Cerebellar cortex (tissue), 1 donor: ENCODE measurements at regions not wholly inside any gene's neighbourhood (a gene's known extent, or its start where the extent isn't known, plus 50 kb on each side); places are given as distances from the start of the nearest gene placed in this dataset.

Source experiments
- DNase-seq: peaks from one replicate; pipeline ENCODE4 v3.0.0-alpha.2; 2015; ENCODE audit warnings: low spot score

DNA sequence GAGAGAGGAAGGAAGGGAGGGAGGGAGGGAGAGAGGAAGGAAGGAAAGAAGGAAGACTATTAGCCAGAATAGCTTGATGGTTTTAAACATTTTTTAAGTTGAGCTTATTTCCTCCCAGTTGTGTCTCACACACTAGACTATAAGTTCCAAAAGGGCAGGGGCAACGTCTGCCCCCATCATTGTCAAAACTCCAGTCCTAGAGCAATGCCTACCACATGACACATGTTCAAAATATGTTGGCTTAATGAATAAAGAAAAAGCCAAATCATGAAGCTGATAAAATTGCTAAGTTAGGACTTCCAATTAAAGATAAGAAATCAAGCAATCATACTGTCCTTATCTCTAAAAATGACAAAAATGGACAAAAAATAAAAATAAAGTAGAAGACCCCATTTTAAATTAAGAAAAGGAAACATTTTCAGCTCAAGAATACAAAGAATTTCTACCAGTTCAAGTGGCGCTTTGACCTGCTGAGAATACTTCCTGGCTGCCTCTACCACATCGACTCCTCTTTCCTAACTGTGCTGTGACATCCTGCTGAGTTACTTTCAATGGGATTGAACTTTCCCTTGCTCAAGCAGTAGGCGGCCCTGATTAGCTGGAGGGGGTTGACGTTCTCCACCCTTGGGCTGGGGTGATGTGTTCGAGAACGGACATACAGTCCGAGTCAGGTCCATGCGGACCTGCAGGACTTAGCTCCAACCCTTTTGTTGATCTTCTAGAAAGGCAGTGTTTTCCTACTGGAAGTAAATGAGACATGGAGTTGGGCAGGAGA, 283.9 kb upstream of the FOXQ1 start:
- DNase-seq: no peak

- no peak for DNase-seq
Observed at GRCh38 chr6:1027109-1027794, 284.6 kb upstream of the FOXQ1 start.

DNA sequence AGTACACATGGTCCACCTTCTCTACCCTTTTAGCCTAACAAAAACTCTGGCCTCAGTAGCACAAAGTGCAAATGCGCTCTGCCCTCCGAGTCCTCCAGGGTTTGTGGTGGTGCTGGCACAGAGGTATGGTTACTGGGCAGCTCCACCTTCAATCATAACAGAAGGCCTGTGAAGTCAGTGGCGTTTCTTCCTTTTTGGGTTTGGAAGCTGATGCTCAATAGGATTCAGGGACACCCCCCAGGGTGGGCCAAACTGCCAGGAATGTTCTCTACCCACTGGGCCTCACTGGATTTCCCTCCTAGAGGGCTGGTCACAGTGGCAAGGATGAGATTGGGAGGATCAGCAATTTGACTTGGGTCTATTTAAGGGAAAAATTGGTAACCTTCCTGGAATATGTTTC, 286.1 kb upstream of the FOXQ1 start:
- DNase-seq: no peak

GRCh38 chr6:1024587-1024986, 287.3 kb upstream of the FOXQ1 start:
- DNase-seq: no peak

- DNase-seq: no peak
Observed at GRCh38 chr6:1024161-1024560, 287.7 kb upstream of the FOXQ1 start.

DNA sequence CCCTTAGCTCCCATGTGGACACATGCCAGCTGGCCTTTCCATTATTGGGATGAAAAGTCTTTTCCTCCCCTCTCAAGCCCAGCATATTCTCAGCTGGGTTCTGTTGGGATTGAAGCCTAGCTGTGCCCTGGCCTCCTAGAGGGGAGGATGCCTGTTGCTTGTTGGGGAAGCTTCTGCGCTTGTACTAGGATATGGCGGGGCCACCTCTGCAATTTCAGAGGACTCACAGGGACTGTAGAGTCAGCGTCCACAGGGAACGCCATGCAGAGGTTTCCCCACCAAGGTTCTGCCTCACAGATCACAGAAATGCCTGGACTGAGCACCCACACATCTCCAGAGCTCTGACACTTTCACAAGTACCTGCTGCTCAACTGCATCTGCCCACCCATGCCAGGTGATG, 288.7 kb upstream of the FOXQ1 start:
- no peak for DNase-seq

DNA sequence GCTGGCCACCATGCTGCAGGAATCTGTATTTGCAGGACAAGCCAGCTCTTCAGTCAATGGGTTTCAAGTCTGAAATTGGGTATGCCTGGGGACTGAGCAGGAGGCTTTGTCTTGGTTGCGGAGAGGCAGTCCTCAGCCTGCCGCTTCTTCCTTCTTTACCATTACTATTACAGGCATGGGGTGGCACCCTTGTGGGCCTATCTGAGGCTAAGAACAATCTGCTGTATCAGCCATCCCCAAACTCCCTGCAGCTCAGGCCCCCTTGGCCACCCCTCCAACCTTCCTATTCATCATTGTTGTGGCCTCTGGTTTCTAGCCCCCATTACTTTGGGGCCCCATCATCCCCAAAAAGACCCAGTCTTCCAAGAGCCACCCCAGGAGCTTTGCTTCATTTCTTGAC, 289.2 kb upstream of the FOXQ1 start:
- DNase-seq: no peak

GRCh38 chr6:1020837-1021236, 291.1 kb upstream of the FOXQ1 start:
- DNase-seq: no peak

DNA sequence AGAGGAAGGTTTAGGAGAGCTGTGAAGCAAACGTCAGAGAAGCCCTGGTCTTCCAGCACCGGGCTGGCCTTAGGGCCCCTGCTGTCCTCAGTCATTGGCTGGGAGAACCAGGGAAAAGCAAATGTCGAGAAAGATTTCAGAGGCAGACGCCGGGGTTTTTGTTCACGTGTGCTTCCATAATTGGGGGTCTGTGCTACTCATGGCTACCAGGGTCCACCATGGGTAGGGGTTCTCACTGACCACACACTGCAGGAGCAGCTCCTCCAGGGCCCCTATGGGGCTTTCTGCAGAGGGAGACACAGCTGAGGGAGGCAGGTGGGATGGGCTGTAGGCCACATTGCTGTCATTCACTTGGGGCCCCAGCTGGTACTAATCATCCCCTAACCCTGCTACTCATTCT, 291.8 kb upstream of the FOXQ1 start:
- no peak for DNase-seq

DNA sequence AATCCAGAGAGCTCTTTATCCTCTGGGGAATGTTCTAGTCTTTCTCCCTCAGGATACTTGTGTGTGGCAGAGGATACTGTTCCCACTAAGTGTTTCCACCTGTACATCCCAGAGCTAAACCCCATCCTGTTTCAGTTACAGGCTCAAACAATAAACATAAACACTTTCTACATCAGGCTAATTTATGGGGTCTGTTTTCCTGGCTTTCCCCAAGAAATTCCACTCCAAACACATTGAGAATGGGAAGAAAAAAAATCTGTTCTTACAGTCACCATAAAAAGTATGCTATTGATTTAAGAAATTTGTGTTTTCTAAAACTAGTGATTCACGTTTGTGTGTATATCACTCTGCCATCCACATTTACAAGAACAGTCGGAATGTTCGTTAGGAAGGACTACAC, 293.9 kb upstream of the FOXQ1 start:
- no peak for DNase-seq

DNA sequence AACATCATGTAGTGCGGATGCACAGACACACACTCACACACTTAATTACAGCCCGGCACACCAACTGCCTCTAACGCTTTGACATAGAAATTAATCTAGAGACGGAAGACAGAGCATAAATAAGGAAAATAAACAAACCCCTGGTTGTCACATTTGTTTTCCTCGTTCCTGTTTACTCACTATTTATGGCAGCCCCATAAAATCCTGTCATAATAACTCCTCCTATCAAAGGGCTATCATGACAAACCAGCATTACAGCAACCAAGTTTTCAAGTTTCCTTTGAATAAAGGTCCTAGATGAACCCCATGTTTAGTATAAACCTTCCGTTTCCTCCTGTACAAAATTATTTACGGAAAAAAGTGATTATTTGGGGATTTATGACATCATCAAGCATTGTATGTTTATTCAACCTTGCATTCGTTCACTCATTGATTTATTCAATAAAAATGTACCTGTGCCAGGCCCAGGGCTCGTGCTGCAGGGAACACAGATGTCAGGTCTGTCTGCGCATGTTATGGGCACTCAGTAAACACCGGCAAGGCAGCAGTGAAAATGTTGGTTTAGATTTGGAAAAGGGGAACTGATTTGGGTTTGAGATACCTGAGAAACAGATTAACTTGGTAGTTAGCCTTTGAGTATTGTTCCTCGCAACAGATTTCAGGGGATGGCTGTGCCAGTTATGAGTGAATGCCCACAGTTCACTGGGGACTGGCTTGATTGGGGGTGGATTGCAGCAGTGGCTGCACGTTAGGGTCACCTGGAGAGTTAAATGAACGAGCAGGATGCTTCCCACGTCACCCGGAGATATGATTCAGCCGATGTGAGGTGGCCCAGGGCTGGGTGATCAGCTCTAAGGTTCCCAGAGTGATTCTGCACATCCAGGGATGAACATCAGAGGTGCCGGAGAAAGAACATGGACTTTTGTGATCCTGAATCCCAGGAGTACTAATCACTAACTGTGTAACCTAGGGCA, 295.3 kb upstream of the FOXQ1 start:
- DNase-seq: no peak

DNA sequence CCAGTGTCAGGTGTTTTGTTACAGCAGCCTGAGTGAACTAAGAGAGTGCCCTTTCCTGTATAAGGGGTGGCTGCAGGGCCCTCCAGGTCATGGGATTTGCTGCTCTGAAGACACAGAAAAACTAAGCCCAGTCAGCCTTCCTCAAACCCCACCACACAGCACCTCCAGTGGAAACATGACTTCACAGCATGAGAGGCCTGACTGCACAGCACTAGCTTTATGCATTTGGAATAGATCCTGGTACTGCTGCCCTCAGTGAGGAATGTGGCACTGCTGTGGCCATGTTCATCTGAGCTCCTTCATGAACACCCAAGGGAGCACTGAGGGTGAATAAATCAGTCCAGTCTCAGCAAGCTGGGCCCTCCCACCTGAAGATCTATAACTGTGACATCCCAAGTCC, 296.1 kb upstream of the FOXQ1 start:
- no peak for DNase-seq

GRCh38 chr6:1014431-1014807, 297.5 kb upstream of the FOXQ1 start:
- DNase-seq: no peak

- DNase-seq: no peak
Observed at GRCh38 chr6:1013656-1014430, 298.1 kb upstream of the FOXQ1 start.

- DNase-seq: no peak
Observed at GRCh38 chr6:1009103-1009502, 302.8 kb upstream of the FOXQ1 start.

DNA sequence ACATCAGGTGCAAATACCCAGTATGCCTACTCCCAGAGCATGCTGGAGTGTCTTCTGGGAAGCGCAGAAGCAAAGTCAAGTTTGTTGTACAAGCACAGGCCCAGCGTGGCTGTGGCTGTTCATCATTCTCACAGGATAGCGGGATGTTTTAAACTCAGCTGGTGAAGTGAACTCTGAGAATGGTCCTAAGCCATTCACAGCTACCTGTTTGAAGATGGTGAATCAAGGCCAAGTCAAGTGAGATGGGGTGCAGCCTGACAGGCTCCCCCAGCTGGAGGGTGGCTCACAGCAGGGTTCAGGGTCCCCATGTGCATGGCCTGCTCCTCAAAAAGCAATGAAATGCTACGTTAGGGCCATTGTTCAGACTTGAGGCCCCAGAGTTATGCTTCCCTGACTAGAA, 304.7 kb upstream of the FOXQ1 start:
- no peak for DNase-seq

DNA sequence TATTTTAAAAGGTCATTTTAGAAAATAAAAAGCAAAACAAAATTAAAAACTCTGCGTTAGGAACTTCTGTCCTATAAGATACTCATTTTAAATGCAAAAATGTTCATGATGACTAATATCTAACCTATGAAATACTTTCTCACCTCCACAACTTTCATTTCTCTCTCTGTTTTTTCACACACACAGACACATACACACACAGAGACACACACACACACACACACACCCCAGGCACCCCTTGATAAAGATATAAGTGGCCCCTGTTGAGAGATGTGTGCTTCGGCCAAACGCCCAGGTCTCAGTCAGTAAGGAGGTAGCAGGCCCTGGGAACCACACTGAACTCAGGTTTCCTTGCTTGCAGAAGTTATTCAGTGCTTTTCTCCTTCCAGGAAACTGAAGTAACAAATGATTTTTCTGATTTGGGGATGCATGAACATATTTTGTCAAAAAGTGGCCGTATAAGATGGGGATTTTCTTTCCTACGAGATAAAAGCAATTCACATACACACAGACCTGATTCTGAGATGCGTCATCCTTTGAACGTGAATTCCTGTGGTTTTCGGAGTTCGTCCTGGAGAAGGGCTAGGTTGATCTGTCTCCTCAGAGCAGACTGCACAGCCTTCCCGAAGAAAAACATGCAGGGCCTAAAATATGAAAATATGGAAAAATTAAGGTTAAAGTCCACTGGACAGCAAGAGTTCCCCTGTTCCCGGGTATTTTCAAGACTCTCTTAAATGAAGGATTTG, 306.8 kb upstream of the FOXQ1 start:
- DNase-seq: no peak

DNA sequence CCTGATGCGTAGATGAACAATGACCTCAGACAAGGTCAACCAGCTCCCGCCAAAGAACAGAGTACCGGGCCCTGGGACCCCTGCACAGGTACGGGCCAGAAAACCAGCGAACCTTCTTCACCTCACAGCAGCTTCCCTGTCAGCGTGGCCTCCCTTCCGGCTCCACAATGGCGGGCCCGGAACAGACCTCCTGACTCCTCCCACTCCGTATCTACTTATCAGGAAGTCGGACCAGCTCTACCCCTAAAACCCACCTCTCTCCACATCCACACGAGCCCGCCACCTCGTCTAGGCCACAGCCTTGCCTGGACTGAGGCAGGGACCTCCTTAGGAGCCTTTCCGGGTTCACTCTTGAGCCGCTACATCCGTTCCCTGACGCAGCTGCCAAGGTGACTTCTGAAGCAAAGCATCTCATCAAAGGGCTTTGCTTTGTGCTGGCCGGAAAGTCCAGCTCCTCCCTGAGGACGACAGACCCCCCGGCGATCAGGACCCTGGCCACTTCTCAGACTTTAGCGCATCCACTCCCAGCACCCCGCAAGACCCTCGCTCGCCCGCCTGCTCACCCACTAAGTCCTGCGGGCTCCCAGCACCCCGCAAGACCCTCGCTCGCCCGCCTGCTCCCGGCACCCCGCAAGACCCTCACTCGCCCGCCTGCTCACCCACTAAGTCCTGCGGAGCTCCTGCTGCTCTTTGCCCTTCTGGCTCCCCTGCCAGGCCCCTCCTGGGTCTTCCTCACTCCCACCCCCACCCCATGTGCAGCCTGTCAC, 308.3 kb upstream of the FOXQ1 start:
- no peak for DNase-seq

GRCh38 chr6:1002989-1003388, 308.9 kb upstream of the FOXQ1 start:
- no peak for DNase-seq

GRCh38 chr6:1001655-1002349, 308.9 kb upstream of the EXOC2 start:
- DNase-seq: no peak
